ENCODE measurements at regions not wholly inside any gene's neighbourhood (a gene's known extent, or its start where the extent isn't known, plus 50 kb on each side); places are given as distances from the start of the nearest gene placed in this dataset.
"Not testable (repeated sequence)": the region's sequence is repeated elsewhere in the genome, so short reads cannot be mapped to it uniquely, and the experiment has no call there.

DNA sequence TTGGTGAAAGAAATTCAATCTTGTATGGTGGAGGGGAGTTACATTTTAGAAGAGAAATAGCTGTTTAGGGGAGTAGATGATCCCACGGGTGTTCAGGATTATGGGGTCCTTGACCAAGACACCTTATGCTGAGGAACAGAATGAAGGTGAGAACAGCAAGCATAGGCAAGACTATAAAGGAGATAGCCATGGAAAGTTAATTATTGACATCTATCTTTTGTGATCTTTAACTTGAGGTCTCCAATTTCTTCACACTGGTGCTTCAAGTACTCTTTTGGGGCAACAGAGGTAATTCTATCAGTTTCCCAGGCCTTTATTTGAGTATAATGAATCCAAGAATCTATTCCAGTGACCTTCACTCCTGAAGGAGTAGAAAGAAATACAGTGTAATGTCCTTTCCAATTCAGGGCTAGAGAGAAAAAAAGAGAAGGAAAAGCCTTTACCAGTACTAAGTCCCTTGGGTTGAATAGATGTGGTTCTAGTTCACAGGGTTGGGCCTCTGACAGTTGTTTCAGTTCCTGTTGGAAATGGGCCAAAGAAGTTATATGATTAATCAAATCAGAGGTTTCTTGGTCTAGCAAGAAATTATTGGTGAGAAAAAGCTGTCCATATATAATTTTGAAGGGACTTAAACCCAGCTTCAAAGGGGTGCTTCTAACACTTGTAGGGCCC, 2104.1 kb upstream of the ACO1 start:
- DNase-seq (ENCODE audit: low read depth in 2 of 2) = no peak

DNA sequence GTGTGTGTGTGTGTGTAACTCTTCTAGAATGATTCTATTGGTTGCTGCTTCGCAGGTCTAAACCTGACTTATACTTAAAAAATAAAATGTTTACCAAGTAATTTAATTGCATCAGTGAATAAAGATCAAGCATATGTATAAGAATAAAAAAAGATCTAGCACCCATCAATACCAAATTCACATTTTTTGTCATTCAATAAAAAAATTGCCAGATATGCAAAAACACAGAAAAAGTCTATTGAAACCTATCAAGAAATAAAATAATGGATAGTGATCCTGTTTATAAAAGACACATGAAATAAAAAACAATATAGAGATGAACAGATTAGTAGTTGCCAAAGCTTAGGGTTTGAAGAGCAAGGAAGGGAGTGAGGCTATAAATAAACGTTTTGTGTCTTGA, 2095.0 kb upstream of the ACO1 start:
- DNase-seq (ENCODE audit: low read depth in 2 of 2) = no peak

DNA sequence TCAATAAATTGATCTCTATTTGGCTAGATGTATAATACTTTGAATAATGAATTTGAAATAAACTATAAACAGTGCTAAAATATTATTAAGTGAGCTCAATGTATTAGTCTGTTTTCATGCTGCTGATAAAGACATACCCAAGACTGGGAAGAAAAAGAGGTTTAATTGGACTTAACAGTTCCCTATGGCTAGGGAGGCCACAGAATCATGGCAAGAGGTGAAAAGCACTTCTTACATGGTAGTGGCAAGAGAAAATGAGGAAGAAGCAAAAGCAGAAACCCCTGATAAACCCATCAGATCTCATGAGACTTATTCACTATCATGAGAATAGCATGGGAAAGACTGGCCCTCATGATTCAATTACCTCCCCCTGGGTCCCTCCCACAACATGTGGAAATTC, 2092.4 kb upstream of the ACO1 start:
- not testable (repeated sequence) for DNase-seq (ENCODE audit: low read depth in 2 of 2)

DNA sequence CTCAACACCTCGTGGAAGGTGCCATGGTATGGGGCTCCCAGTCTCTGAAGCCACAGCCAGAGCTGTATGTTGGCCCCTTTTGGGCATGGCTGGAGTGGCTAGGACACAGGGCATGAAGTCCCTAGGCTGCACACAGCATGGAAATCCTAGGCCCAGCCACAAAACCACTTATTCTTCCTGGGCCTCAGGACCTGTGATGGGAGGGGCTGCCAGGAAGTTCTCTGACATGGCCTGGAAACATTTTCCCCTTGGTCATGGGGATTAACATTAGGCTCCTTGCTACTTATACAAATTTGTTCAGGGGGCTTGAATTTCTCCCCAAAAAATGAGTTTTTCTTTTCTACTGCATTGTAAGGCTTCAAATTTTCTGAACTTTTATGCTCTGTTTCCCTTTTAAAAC, 2091.2 kb upstream of the ACO1 start:
- DNase-seq (ENCODE audit: low read depth in 2 of 2) = no peak

DNA sequence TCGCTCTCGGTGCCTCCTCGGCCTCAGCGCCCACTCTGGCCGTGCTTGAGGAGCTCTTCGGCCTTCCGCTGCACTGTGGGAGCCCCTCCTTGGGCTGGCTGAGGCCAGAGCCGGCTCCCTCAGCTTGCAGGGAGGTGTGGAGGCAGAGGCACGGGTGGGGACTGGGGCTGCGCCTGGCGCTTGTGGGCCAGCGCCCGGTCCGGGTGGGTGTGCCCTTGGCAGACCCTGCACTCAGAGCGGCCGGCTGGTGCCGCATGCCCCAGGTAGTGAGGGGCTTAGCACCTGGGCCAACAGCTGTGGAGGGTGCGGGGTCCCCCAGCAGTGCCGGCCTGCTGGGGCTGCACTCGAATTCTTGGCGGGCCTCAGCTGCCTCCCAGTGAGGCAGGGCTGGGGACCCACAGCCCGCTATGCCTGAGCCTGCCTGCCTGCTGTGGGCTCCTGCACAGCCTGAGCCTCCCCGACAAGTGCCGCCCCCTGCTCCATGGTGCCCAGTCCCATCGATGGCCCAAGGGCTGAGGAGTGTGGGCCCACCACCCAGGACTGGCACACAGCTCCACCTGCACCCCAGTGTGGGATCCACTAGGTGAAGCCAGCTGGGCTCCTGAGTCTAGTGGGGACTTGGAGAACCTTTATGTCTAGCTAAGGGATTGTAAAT, 2085.2 kb upstream of the ACO1 start:
- DNase-seq (ENCODE audit: low read depth in 2 of 2) = no peak

DNA sequence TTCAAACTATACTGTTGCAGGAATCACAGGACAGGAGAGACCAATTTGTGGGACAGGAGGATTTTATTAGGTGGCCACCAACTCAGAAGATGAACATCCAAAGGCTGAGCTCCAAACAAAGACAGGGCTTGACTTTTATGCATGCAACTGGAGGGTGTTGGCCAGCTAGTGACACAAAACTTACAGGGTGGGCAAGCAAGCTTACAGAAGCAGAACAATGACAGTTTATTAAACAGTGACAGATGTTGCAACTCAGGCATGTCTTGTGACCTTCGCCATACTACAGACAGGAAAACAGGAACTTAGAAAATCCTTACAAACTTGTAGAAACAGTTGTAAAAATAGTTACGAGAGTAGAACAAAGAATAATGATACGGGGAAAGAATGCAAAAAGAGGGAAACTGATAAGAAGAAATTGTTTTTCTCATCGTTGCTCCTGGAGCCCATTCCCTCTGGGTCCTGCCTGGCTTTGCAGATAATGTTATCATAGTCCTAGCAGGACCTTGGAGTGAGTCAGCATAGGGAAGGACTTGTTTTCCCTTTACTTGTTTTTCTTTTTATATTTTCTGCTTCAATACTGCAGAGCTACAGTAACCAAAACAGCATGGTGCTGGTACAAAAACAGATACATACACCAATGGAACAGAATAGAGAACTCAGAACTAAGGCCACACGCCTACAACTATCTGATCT, 2083.0 kb upstream of the ACO1 start:
- DNase-seq (ENCODE audit: low read depth in 2 of 2) = no peak

DNA sequence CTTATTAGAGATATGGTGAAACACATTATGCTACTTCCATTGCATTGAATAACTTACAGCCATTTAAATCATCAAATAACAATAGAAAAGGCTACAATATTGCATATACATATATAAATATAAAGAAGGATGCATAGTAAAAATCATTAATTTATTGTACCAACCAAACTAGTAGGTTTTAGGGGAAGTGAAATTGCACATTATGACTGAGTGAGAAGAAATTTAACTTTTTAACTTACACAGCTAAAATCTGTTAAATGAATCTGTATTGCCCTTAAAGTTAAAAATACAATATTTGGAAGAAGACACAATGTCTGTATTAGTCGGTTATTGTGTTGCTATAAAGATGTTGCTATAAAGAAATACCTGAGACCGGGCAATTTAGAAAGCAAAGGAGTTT, 2073.7 kb upstream of the ACO1 start:
- no peak for DNase-seq (ENCODE audit: low read depth in 2 of 2)

DNA sequence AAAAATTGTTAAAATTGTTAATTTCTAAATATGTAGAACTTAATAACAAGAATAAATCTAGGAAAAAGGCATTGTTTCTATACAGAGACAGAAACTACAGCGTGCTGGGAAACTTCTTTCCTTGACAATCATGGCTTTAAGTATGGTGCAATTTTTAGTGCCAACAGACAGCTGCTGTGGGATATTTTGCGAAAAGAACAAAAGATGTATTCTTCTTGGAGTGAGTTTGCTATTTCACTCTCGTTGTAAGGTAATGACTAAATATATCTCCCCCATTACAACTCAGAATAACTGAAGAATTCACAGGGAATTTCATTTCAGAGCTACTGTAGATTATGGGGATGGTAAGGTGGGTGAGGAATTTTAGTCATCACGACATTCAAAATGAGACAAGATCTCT, 2055.0 kb upstream of the ACO1 start:
- DNase-seq (ENCODE audit: low read depth in 2 of 2) = no peak

DNA sequence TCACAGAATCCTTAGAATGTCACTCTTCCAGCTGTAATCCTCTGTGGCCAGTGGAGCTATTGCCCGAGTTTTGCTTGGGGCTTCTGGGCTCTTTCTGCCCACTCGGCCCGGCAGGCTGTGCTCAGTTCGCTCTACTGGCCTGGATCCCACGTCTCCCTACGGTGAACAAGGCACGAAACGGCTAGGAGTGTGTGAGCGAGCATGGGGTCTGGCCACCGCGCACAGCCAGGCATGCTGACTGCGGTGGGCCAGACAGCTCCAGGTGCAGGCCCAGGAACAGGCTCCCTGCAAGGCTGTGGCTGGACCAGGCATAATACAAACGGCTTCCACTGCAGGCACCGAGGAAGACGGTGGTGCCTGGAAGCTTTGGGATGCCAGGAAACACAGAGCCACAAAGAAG, 2035.5 kb upstream of the ACO1 start:
- DNase-seq (ENCODE audit: low read depth in 2 of 2) = no peak

DNA sequence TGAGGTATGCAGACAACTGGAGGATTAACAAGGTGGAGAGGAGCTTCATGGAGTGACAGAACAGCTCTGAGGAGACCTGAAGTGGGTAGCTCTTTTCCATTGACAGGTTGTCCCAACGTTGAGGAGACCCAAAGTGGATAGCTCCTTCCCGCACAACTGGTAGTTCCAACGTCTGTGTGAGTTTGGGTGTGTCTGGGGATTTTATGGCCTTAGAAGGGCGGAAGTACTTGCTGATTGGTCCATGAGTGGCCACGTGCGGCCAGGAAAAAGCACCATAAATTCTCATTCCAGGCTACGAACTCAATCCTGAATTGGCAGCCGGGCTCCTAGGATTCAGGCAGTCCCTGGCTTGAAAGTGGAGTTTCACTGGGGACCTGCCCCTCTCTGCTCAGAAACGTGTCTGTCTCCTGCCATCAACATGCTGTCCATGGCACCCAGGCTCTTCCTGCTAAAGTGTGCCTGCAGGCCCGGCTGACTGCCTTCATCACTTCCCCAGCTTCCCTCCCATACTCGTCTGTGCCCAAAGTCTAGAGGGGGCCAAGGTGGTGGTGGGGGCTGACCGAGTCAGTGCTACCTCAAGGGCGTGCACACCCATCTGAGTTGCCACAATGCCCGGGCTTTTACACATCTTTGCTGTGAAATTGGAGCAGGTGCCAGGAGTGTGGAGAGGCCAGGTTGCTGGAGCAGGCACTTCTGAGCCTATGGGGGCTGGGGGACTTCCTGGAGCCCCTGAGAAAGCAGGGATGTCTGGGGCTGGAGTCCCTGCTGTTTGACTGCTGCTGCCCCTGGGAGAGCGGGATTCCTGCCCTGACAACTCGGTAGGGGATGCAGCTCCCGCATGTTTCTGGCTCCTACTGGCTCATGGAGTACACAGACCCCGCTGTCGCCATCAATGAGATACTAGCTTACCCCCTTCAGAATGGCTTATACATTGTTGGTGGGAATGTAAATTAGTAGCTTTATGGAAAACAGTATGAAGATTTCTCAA, 2034.6 kb upstream of the ACO1 start:
- DNase-seq (ENCODE audit: low read depth in 2 of 2) = no peak

DNA sequence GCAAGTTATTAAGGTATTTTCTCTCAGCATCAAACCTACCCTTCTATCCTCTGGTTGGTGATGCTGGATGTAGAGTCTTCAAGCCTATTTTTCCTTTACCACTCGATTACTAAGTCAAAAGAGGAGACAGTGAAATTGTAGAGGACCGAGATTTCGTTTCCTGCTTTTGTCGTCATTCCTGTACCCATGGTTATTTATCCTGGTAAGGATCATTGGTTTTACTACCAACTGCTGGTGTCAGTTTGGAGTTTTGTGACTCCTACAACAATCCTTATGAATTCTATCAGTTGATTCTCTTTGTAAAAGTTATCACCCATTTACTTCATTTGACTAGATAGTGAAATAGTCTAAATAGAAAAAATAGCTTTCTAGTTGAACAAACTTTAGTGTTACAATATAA, 2028.2 kb upstream of the ACO1 start:
- no peak for DNase-seq (ENCODE audit: low read depth in 2 of 2)

DNA sequence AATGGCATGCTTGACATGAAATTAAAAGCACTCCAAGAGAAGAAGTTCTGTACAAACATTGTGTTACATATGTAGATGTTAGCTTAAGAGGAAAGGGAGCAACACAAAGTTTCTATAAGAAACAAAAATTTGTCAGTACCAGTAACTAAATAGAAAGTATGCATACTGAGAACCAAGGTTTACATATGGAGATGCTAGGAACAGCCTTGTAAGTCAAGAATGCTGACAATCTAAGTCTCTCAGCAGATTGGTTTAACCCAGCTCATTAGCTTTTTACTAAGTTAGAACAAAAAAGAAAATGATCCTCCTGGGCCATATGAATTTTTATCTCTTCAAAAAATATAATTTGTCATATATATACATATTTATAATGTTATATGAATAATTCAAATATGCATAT, 2022.1 kb upstream of the ACO1 start:
- no peak for DNase-seq (ENCODE audit: low read depth in 2 of 2)

DNA sequence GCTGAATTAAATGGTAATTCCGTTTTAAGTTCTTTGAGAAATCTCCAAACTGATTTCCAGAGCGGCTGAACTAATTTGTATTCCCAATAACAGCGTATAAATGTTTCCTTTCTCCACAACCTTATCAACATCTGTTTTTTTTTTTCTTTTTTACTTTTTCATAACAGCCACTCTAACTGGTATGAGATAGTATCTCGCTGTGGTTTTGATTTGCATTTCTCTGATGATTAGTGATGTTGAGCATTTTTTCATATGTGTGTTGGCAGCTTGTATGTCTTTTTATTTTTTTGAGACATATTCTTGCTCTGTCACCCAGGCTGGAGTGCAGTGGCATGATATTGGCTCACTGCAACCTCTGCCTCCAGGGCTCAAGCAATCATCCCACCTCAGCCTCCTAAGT, 2018.3 kb upstream of the ACO1 start:
- not testable (repeated sequence) for DNase-seq (ENCODE audit: low read depth in 2 of 2)

DNA sequence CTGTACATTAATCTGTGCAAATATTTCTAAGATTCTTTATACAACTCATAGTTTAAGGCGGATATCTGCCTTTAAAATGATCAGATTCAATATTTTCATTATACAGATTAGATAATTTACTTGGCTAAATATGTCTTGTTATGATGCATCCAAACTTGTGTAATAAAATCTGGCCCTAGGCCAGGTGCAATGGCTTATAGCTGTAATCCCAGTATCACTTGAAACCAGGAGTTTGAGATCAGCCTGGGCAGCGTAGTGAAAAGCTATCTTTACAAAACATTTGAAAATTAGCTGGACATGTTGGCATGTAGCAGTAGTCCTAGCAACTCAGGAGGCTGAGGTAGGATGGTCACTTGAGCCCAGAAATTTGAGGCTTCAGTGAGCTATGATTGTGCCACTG, 2002.2 kb upstream of the ACO1 start:
- DNase-seq (ENCODE audit: low read depth in 2 of 2) = no peak

DNA sequence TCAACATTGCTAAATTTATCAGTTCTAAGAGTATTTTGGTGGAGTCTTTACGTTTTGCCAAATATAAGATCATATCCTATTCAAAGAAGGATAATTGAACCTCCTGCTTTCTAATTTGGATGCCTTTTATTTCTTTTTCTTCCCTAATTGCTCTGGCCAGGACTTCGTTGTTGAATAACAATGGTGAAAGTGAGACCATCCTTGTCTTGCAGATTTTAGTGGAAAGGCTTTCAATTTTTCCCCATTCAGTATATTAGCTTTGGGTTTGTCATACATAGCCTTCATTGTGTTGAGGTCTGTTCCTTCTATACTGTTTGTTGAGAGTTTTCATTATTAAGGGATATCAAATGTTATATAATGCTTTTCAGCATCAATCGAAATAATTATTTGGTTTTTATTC, 1974.2 kb upstream of the ACO1 start:
- no peak for DNase-seq (ENCODE audit: low read depth in 2 of 2)

DNA sequence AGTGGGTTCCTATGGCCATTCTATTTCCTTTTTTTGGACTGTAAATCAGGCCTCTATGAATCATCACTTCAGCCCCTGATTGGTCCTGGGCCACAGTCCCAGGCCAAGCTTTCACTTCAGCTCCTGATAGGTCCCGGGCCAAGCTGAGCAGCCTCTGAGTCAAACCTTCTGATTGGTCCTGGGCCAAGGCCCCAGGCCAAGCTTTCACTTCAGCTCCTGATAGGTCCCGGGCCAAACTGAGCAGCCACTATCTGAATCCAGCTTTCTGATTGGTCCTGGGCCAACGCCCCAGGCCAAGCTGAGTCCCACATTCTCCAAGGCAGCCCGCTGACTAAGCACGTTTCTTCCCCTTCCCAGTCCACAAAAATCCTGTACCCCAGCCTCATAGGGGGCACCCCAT, 1972.9 kb upstream of the ACO1 start:
- DNase-seq (ENCODE audit: low read depth in 2 of 2) = no peak

DNA sequence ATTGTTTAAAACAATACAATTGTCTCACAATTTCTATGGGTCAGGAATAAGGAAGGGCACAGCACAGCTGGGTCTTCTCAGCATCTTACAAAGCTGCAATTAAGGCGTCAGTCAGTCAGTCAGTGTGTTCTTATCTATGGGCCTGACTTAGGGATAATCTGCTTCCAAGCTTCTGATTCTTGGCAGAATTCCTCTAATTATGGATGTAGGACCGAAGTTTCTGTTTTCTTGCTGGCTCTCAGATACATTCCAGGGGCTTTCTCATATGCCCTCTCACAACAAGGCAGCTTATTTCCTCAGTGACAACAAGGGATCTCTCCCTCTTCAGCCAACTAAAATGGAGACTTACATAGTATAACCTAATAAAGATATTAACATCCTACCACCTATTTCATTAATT, 1925.3 kb upstream of the ACO1 start:
- DNase-seq (ENCODE audit: low read depth in 2 of 2) = no peak

DNA sequence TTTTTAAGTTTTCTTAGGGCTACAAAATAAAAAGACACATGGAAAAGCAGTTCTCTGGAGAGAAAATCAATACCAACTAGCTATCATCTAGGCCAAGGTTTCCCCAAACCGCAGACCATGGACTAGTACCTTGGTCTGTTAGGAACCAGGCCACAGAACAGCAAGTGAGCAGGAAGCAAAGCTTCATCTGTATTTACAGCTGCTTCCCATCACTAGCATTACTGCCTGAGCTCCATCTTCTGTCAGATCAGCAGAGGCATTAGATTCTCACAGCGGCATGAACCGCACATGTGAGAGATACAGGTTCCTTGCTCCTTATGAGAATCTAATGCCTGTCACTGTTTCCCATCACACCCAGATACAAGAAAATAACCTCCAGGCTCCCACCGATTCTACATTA, 1907.6 kb upstream of the ACO1 start:
- DNase-seq (ENCODE audit: low read depth in 2 of 2) = no peak

DNA sequence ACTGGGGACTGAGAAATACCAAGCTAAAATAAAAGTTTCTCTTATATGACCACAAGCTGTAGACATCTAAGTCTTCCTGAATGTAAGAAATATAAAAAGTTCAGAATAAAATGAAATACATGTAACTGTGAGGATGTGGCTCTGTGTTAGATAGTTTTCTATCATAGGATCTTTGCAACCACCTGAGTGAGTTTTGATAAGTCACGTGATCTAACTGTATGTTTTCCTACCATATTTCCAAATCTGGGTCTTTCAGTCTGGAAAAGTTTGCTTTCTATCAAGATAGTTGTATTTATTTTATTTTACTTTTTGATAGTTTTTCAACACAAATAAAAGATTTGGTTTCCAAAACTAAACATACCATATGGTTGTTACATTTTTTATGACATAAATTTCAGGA, 1905.8 kb upstream of the ACO1 start:
- no peak for DNase-seq (ENCODE audit: low read depth in 2 of 2)

DNA sequence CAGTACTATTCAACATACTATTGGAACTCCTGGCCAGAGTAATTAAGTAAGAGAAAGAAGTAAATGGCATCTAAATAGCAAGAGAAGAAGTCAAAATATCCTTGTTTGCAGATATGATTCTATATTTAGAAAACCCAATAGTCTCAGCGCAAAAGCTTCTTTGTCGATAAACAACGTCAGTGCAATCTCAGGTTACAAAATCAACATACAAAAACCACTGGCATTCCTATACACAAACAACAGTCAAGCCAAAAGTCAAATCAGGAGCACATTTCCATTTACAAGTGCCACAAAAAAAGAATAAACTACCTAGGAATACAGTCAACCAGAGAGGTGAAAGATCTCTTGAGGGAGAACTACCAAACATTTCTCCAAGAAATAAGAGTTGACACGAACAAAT, 1901.9 kb upstream of the ACO1 start:
- DNase-seq (ENCODE audit: low read depth in 2 of 2) = no peak

DNA sequence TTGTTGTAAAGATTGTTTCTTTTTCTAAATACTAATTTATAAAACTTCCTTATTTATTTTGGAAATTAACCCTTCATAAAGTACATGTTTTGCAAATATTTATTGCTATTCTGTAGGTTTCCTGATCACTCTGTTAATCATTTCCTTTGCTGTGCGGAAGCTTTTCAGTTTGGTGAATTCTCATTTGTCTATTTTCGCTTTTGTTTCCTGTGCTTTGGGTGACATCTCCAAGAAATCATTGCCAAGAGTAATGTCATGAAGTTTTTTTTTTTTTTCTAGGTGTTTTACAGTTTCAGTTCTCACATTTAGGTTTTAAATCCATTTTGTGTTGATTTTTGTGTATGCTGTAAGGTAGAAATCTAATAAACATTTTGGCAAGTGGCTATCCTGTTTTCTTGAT, 1899.8 kb upstream of the ACO1 start:
- DNase-seq (ENCODE audit: low read depth in 2 of 2) = no peak

DNA sequence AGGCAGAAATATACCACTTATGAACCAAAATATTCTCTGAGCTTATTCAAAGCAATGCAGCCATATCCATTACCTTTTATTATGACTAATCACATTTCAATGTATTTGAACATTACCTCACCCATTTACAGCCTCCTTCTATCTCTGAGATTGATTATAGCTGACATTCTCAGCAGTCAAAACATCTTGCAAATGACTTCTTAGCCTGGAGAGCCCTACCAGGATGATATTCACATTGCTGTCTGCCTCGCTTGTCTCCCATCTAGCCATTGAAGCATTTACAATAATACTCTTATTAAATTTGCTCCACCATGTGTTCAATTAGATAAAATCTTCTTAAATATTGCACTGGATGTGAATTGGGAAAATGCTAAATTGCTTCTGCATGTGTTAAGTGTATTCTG, 1879.9 kb upstream of the ACO1 start:
- DNase-seq (ENCODE audit: low read depth in 2 of 2) = no peak

Measured in stimulated activated CD4-positive, alpha-beta T cell treated with anti-CD3 and anti-CD28 coated beads, Interleukin-12 subunit alpha, Interleukin-12 subunit beta, amount 100 ng/mL, for 24 hours (primary cell).